NCI-H1436 (cell line): ENCODE measurements at regions not wholly inside any gene's neighbourhood (a gene's known extent, or its start where the extent isn't known, plus 50 kb on each side); places are given as distances from the start of the nearest gene placed in this dataset.
"Not testable (repeated sequence)": the region's sequence is repeated elsewhere in the genome, so short reads cannot be mapped to it uniquely, and the experiment has no call there.

ENCODE experiments used
- DNase-seq: peaks from one replicate; lab custom pipeline; 2025; lab: John Stamatoyannopoulos, UW

- no peak for DNase-seq
Measured at GRCh38 chr4:126136922-126137781, 822.4 kb downstream of the FAT4 start.

GRCh38 chr4:126137782-126138170 lies 823.0 kb downstream of the FAT4 start:
- no peak for DNase-seq

- DNase-seq: no peak
Measured at GRCh38 chr4:126144543-126145237, 829.9 kb downstream of the FAT4 start.

- no peak for DNase-seq
Measured at GRCh38 chr4:126168484-126168883, 853.7 kb downstream of the FAT4 start.

GRCh38 chr4:126172126-126172525 lies 857.4 kb downstream of the FAT4 start:
- no peak for DNase-seq

- no peak for DNase-seq
Measured at GRCh38 chr4:126174627-126175026, 859.9 kb downstream of the FAT4 start.

GRCh38 chr4:126180642-126181041 lies 865.9 kb downstream of the FAT4 start:
- DNase-seq: no peak

- DNase-seq: no peak
Measured at GRCh38 chr4:126182336-126182735, 867.6 kb downstream of the FAT4 start.

- no peak for DNase-seq
Measured at GRCh38 chr4:126182786-126183185, 868.0 kb downstream of the FAT4 start.

- no peak for DNase-seq
Measured at GRCh38 chr4:126183206-126183605, 868.5 kb downstream of the FAT4 start.

- no peak for DNase-seq
Measured at GRCh38 chr4:126191536-126191935, 876.8 kb downstream of the FAT4 start.

GRCh38 chr4:126192506-126192905 lies 877.8 kb downstream of the FAT4 start:
- no peak for DNase-seq

- not testable (repeated sequence) for DNase-seq
Measured at GRCh38 chr4:126201251-126202138, 886.7 kb downstream of the FAT4 start.

GRCh38 chr4:126202226-126202625 lies 887.5 kb downstream of the FAT4 start:
- DNase-seq: no peak

- DNase-seq: no peak
Measured at GRCh38 chr4:126207910-126208309, 893.2 kb downstream of the FAT4 start.

GRCh38 chr4:126209147-126209546 lies 894.4 kb downstream of the FAT4 start:
- DNase-seq: no peak

GRCh38 chr4:126213996-126214395 lies 899.2 kb downstream of the FAT4 start:
- no peak for DNase-seq

GRCh38 chr4:126215759-126216158 lies 901.0 kb downstream of the FAT4 start:
- no peak for DNase-seq

GRCh38 chr4:126216611-126217010 lies 901.9 kb downstream of the FAT4 start:
- DNase-seq: no peak

GRCh38 chr4:126221282-126221681 lies 906.5 kb downstream of the FAT4 start:
- no peak for DNase-seq

- no peak for DNase-seq
Measured at GRCh38 chr4:126221717-126222340, 907.1 kb downstream of the FAT4 start.
